Activated naive CD4-positive, alpha-beta T cell treated with anti-CD3 and anti-CD28 coated beads, Interleukin-2, amount 10 ng/mL, durations not matched to agents 7 days and 5 days (primary cell): ENCODE measurements at regions not wholly inside any gene's neighbourhood (a gene's known extent, or its start where the extent isn't known, plus 50 kb on each side); places are given as distances from the start of the nearest gene placed in this dataset.
"Not testable (repeated sequence)": the region's sequence is repeated elsewhere in the genome, so short reads cannot be mapped to it uniquely, and the experiment has no call there.

ENCODE experiments used
- CTCF ChIA-PET: fragments of 350-600 bp; sonication (Branson Sonifier 250); formaldehyde crosslinking; loops from one replicate; lab custom pipeline; 2021; ENCODE audit warnings: antibody characterized with exemption; lab: Charles Lee
- DNase-seq: peaks from one replicate; pipeline ENCODE4 v3.0.0-alpha.2; 2020
- H3K27ac Mint-ChIP-seq: one replicate; pipeline ENCODE4 v1.8.0; 2021; ENCODE audit warnings: mild to moderate bottlenecking, moderate library complexity, mixed read lengths
- H3K27me3 Mint-ChIP-seq: one replicate; pipeline ENCODE4 v1.8.0; 2021; ENCODE audit warnings: mild to moderate bottlenecking, mixed read lengths
- H3K36me3 Mint-ChIP-seq: one replicate; pipeline ENCODE4 v1.8.0; 2021; ENCODE audit warnings: mixed read lengths
- H3K4me1 Mint-ChIP-seq: one replicate; pipeline ENCODE4 v1.8.0; 2021; ENCODE audit warnings: mixed read lengths
- H3K4me3 Mint-ChIP-seq: one replicate; pipeline ENCODE4 v1.8.0; 2021; ENCODE audit warnings: mild to moderate bottlenecking, moderate library complexity, mixed read lengths
- H3K9me3 Mint-ChIP-seq: one replicate; pipeline ENCODE4 v1.8.0; 2021; ENCODE audit warnings: mixed read lengths

- Mint-ChIP-seq H3K9me3 (no peaks in the 10 kb centered on the region), H3K36me3 (no peaks in the 10 kb centered on the region), H3K27ac (no peak overlapping the region), H3K4me1 (no peaks in the 10 kb centered on the region), H3K27me3 (no peaks in the 10 kb centered on the region), H3K4me3 (no peak overlapping the region)
- CTCF ChIA-PET = no interaction called here
- no peak for DNase-seq
Measured at GRCh38 chr14:30403791-30404190, 155.2 kb upstream of the G2E3 start.

GRCh38 chr14:30409508-30410015, 149.4 kb upstream of the G2E3 start:
- H3K4me1 Mint-ChIP-seq, H3K27ac Mint-ChIP-seq, H3K36me3 Mint-ChIP-seq, H3K9me3 Mint-ChIP-seq, CTCF ChIA-PET, H3K27me3 Mint-ChIP-seq, DNase-seq, H3K4me3 Mint-ChIP-seq: not testable (repeated sequence)

GRCh38 chr14:30410986-30411385, 148.0 kb upstream of the G2E3 start:
- Mint-ChIP-seq H3K9me3 (no peaks in the 10 kb centered on the region), H3K4me1 (no peaks in the 10 kb centered on the region), H3K36me3 (no peaks in the 10 kb centered on the region), H3K27ac (no peak overlapping the region), H3K27me3 (no peaks in the 10 kb centered on the region), H3K4me3 (no peak overlapping the region)
- CTCF ChIA-PET = no interaction called here
- no peak for DNase-seq

GRCh38 chr14:30413184-30413583, 145.8 kb upstream of the G2E3 start:
- H3K9me3 Mint-ChIP-seq, CTCF ChIA-PET, H3K36me3 Mint-ChIP-seq, H3K4me3 Mint-ChIP-seq, H3K27ac Mint-ChIP-seq, DNase-seq, H3K27me3 Mint-ChIP-seq, H3K4me1 Mint-ChIP-seq: not testable (repeated sequence)

- Mint-ChIP-seq H3K27me3 (no peaks in the 10 kb centered on the region), H3K27ac (no peak overlapping the region), H3K9me3 (no peaks in the 10 kb centered on the region), H3K4me1 (no peaks in the 10 kb centered on the region), H3K36me3 (no peaks in the 10 kb centered on the region), H3K4me3 (no peak overlapping the region)
- CTCF ChIA-PET = no interaction called here
- no peak for DNase-seq
Measured at GRCh38 chr14:30417121-30417520, 141.8 kb upstream of the G2E3 start.

GRCh38 chr14:30417999-30418398, 141.0 kb upstream of the G2E3 start:
- Mint-ChIP-seq H3K27me3 (no peaks in the 10 kb centered on the region), H3K36me3 (no peaks in the 10 kb centered on the region), H3K4me1 (no peaks in the 10 kb centered on the region), H3K9me3 (no peaks in the 10 kb centered on the region), H3K27ac (no peak overlapping the region), H3K4me3 (no peak overlapping the region)
- DNase-seq = no peak
- CTCF ChIA-PET = no interaction called here

- CTCF ChIA-PET = no interaction called here
- no peak overlapping the region for H3K27ac Mint-ChIP-seq
- H3K27me3 Mint-ChIP-seq = no peaks in the 10 kb centered on the region
- DNase-seq = no peak
- H3K4me3 Mint-ChIP-seq = no peak overlapping the region
- no peaks in the 10 kb centered on the region for H3K4me1 Mint-ChIP-seq
- H3K36me3 Mint-ChIP-seq = no peaks in the 10 kb centered on the region
- no peaks in the 10 kb centered on the region for H3K9me3 Mint-ChIP-seq
Measured at GRCh38 chr14:30419037-30419436, 139.9 kb upstream of the G2E3 start.

GRCh38 chr14:30420515-30420914, 138.4 kb upstream of the G2E3 start:
- no peaks in the 10 kb centered on the region for H3K4me1 Mint-ChIP-seq
- H3K27me3 Mint-ChIP-seq = peaks cover 6% of the 10 kb centered on the region
- H3K9me3 Mint-ChIP-seq = no peaks in the 10 kb centered on the region
- H3K4me3 Mint-ChIP-seq = no peak overlapping the region
- CTCF ChIA-PET = interaction anchor here (0.8 kb wide), 1 partner anchor 10 kb away, joined by 3 read pairs; no protein-coding TSS in a partner anchor
- no peak for DNase-seq
- no peaks in the 10 kb centered on the region for H3K36me3 Mint-ChIP-seq
- H3K27ac Mint-ChIP-seq = no peak overlapping the region

GRCh38 chr14:30426463-30426862, 132.5 kb upstream of the G2E3 start:
- peaks cover 6% of the 10 kb centered on the region for H3K27me3 Mint-ChIP-seq
- H3K4me1 Mint-ChIP-seq = no peaks in the 10 kb centered on the region
- CTCF ChIA-PET = no interaction called here
- H3K4me3 Mint-ChIP-seq = no peak overlapping the region
- no peaks in the 10 kb centered on the region for H3K9me3 Mint-ChIP-seq
- DNase-seq = no peak
- H3K27ac Mint-ChIP-seq = no peak overlapping the region
- no peaks in the 10 kb centered on the region for H3K36me3 Mint-ChIP-seq

GRCh38 chr14:30427401-30427800, 131.6 kb upstream of the G2E3 start:
- Mint-ChIP-seq H3K36me3 (no peaks in the 10 kb centered on the region), H3K27me3 (peaks cover 6% of the 10 kb centered on the region), H3K9me3 (no peaks in the 10 kb centered on the region), H3K27ac (no peak overlapping the region), H3K4me3 (no peak overlapping the region), H3K4me1 (no peaks in the 10 kb centered on the region)
- CTCF ChIA-PET = no interaction called here
- DNase-seq = no peak

- peaks cover 6% of the 10 kb centered on the region for H3K27me3 Mint-ChIP-seq
- no peaks in the 10 kb centered on the region for H3K36me3 Mint-ChIP-seq
- H3K9me3 Mint-ChIP-seq = no peaks in the 10 kb centered on the region
- H3K4me1 Mint-ChIP-seq = no peaks in the 10 kb centered on the region
- CTCF ChIA-PET = no interaction called here
- no peak overlapping the region for H3K27ac Mint-ChIP-seq
- no peak overlapping the region for H3K4me3 Mint-ChIP-seq
- no peak for DNase-seq
Measured at GRCh38 chr14:30427846-30428245, 131.1 kb upstream of the G2E3 start.

- Mint-ChIP-seq H3K4me3 (no peak overlapping the region), H3K9me3 (no peaks in the 10 kb centered on the region), H3K4me1 (no peaks in the 10 kb centered on the region), H3K27me3 (no peaks in the 10 kb centered on the region), H3K27ac (no peak overlapping the region), H3K36me3 (no peaks in the 10 kb centered on the region)
- CTCF ChIA-PET = no interaction called here
- no peak for DNase-seq
Measured at GRCh38 chr14:30431552-30431951, 127.4 kb upstream of the G2E3 start.

GRCh38 chr14:30440961-30441360, 118.0 kb upstream of the G2E3 start:
- no peaks in the 10 kb centered on the region for H3K4me1 Mint-ChIP-seq
- no peaks in the 10 kb centered on the region for H3K9me3 Mint-ChIP-seq
- no peaks in the 10 kb centered on the region for H3K27me3 Mint-ChIP-seq
- H3K4me3 Mint-ChIP-seq = no peak overlapping the region
- H3K27ac Mint-ChIP-seq = no peak overlapping the region
- H3K36me3 Mint-ChIP-seq = no peaks in the 10 kb centered on the region
- DNase-seq = no peak
- CTCF ChIA-PET = no interaction called here

- CTCF ChIA-PET = interaction anchor here (0.9 to 1.1 kb wide), 3 partner anchors 67 to 229 kb away, joined by 3 to 4 read pairs (median 3); no protein-coding TSS in a partner anchor
- H3K27me3 Mint-ChIP-seq = no peaks in the 10 kb centered on the region
- no peak overlapping the region for H3K27ac Mint-ChIP-seq
- H3K36me3 Mint-ChIP-seq = no peaks in the 10 kb centered on the region
- no peaks in the 10 kb centered on the region for H3K4me1 Mint-ChIP-seq
- DNase-seq = no peak
- H3K4me3 Mint-ChIP-seq = no peak overlapping the region
- no peaks in the 10 kb centered on the region for H3K9me3 Mint-ChIP-seq
Measured at GRCh38 chr14:30443368-30444007, 115.5 kb upstream of the G2E3 start.

- no peak overlapping the region for H3K4me3 Mint-ChIP-seq
- no peak overlapping the region for H3K27ac Mint-ChIP-seq
Measured at GRCh38 chr14:30444451-30444850, 114.5 kb upstream of the G2E3 start.

More at GRCh38 chr14:30444451-30444850, 114.5 kb upstream of the G2E3 start:
- CTCF ChIA-PET = no interaction called here
- no peak for DNase-seq
- no peaks in the 10 kb centered on the region for H3K36me3 Mint-ChIP-seq
- no peaks in the 10 kb centered on the region for H3K27me3 Mint-ChIP-seq
- no peaks in the 10 kb centered on the region for H3K9me3 Mint-ChIP-seq
- no peaks in the 10 kb centered on the region for H3K4me1 Mint-ChIP-seq
